Kidney capillary endothelial cell (primary cell): ENCODE measurements at regions not wholly inside any gene's neighbourhood (a gene's known extent, or its start where the extent isn't known, plus 50 kb on each side); places are given as distances from the start of the nearest gene placed in this dataset.
"Not testable (repeated sequence)": the region's sequence is repeated elsewhere in the genome, so short reads cannot be mapped to it uniquely, and the experiment has no call there.

Experiments
- DNase-seq: peaks from one replicate; pipeline ENCODE4 v3.0.0-alpha.2; 2018; ENCODE audit warnings: low spot score

- DNase-seq, result no peak
Observed at GRCh38 chr11:29627541-29627940, 389.3 kb downstream of the KCNA4 start.

- no peak for DNase-seq
Observed at GRCh38 chr11:29623144-29623722, 393.6 kb downstream of the KCNA4 start.

- DNase-seq, result no peak
Observed at GRCh38 chr11:29616611-29617010, 400.2 kb downstream of the KCNA4 start.

- no peak for DNase-seq
Observed at GRCh38 chr11:29612423-29612822, 404.4 kb downstream of the KCNA4 start.

DNA sequence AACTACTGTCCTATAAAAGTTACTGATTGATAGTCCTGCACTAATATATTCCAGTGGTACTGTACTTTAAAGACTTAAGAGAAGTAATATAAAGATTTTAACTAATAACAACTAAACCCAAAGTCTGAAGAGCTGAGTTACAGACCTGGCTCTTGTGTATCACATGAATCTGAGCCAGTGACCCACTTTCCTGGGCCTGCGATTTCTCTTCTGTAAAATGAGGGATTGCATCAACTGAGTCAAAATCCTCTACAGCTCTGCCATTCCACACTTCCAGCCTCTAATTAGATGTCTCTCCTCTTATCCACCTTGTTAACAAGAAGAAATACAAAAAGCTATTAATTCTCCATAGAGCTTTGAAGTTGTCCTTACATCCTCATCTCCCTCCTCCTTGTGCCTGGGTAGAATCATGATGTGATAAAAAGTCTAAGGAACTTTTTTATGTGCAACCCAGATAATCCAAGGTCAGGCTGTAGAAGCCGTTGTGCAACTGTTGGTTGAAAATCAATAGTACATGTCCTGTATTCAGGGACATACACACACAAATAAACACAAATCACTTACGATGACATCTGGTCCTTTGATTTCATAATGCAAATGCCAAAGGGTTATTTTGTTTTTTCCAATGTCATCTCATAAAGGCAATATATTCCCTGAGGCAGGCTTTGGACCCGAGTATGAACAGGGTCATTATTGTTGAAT lies 410.3 kb downstream of the KCNA4 start:
- no peak for DNase-seq

DNA sequence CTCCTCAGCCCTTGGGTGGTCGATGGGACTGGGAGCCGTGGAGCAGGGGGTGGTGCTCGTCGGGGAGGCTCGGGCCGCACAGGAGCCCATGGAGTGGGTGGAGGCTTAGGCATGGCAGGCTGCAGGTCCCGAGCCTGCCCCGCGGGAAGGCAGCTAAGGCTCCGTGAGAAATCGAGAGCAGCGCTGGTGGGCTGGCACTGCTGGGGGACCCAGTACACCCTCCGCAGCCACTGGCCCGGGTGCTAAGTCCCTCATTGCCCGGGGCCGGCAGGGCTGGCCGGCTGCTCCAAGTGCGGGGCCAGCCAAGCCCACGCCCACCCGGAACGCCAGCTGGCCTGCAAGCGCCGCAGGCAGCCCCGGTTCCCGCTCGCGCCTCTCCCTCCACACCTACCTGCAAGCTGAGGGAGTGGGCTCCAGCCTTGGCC lies 416.7 kb downstream of the KCNA4 start:
- not testable (repeated sequence) for DNase-seq

DNA sequence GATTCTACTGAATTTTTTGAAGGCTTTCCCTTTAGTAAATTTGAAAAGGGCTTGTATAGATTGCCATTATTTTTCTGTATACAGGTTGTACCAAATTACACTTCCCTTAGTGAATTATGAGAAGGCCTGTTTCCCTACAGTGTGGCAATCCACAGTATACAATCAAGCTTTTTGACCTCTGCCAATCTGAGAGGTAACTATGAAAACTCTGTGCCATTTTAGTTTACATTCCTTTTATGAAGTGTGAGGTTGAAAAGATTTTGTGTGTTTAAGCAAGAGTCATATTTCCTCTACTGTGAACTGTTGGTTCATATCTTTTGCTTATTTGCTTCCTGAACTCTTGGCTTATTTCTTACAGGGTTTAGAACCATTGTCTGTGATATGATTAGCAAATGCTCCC lies 432.5 kb downstream of the KCNA4 start:
- no peak for DNase-seq

DNA sequence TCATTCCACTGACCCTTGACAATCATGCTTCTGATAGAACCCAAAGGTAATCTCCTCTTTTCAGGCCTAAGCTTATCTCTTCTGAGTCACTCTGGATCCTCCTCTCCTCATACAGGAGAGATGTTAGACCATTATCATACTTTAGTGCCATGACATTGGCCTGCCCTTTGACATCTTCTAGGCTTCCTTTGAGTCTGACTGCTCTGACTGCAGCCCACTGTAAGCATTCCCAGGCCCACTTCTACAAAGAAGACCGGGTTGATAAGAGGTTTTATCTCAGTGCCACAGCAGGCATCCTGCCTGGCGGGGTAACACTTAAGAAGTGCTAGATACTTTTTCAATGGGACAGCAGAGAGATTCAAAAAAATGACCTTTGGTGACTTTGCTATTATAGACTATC lies 438.0 kb downstream of the KCNA4 start:
- no peak for DNase-seq

DNA sequence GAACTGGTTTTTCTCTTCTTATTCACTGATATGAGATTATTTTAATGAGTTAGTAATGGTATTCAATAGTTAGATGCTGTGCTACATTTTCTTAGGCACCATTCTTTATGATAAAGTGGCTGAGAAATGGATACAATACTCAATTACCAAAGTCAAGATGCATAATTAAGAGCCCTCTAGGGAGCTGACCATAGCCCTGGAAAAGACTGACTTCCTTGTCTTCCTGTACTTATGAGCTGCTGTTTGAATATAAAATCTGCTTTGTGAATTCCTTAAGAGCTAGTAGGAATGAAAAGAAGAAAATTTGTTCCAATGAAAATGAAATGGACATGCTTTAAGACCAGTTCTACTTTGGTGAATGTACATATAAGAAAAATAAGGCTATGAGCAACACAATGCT lies 452.3 kb downstream of the KCNA4 start:
- no peak for DNase-seq

DNA sequence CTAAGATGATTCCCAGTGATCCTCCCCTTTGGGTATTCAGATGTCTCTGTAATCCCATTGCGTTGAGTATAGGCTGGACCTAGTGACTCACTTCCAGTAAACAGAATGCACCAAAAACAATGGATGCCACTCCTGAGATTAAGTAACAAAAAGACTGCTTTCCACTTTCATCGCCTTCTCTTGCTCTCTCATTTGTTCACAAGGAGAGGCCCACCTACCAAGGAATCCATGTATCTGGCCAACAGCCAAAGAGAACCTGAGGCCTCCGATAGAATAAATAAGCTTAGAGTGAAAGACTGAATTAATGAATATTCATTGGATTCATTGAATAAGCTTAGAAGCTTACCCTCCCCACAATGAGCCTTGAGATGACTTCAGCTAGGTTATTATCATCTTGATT lies 454.6 kb downstream of the KCNA4 start:
- DNase-seq, result no peak

DNA sequence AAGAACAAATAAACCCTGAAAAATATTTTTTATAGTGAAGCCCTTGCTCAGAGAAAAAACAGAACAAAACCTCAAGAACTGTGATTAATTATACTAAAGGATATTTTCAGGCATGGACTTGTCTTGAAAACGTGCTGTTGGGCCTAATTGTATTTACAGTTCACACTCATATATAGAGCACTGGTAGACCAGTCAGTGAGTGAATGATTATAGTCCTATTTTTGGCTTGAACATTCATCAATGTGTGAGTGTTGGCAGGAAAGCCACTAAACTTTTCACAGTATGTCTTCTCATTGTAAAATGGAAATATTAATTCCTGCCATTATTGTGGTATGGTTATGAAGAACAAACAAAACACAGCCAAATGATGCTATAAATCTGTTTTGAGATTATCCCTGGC lies 462.8 kb downstream of the KCNA4 start:
- no peak for DNase-seq

GRCh38 chr11:29538339-29539036 lies 478.3 kb downstream of the KCNA4 start:
- DNase-seq, result no peak

- DNase-seq, result no peak
Observed at GRCh38 chr11:29534836-29535235, 482.0 kb downstream of the KCNA4 start.

- DNase-seq, result no peak
Observed at GRCh38 chr11:29530961-29531360, 485.9 kb downstream of the KCNA4 start.

DNA sequence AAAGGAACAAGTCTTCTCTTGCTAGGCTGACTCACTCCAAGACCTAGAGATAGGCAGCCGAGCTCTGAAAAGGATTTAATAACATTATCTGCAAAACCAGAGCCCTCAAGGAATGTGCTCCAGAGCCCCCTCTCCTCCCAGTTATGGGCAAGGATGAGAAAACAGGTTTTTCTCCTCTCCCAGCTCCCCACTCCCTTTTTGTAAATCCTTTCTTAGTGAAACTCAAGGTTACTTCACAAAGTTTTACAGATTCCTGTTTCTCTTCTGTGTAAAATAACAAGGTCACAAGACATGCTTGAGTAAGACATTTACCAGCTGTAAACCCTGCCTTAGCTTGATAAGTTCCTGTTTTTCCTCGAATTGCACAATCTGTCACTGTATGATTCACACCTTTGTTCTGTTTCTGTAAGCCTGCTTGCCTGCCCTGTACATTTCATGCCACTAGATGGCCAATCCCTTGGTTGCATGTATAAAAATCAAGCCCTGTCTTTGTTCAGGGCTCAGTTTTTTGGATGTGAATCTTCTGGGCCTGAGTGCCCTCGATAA lies 489.4 kb downstream of the KCNA4 start:
- peak; percentile 63 for DNase-seq

DNA sequence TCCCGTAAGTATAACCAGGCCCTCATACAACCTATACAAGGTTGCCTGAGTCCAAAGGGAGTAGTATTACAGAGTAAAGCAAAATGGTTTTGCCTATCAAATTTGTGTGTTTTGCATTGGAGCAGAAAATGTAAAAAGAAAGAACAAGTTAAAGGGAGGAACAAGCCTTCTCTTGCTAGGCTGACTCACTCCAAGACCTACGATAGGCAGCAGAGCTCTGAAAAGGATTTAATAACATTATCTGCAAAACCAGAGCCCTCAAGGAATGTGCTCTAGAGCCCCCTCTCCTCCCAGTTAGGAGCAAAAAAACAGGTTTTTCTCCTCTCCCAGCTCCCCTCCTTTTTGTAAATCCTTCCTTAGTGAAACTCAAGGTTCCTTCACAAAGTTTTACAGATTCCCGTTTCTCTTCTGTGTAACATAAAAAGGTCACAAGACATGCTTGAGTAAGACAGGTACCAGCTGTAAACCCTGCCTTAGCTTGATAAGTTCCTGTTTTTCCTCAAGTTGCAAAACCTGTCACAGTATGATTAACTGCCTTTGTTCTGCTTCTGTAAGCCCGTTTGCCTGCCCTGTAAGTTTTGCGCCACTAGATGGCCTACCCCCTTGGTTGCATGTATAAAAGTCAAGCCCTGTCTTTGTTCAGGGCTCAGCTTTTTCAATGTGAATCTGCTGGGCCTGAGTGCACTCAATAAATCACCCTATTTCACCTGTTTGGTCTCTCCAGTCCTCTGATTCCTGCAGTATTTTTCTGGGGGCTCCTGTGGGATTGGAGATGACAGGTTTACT lies 498.2 kb downstream of the KCNA4 start:
- DNase-seq, result no peak

DNA sequence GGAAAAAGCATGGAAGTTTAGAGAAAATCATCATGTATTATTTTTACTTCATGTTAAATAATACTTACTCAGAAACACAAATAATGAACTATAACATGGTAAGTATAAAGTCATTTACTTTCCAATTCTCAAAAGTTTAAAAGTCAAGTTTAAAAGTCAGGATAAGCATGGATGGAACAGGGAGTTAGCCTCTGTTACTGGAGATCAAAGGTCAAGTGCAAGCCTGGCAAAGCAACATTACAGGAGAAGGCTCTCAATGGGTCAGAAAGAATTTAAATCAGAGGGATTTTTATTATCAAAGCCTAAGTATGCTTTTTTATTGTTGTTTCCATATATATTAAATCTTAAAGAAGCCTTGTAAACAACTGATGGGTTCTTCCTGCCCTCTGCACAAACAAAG lies 505.4 kb downstream of the KCNA4 start:
- no peak for DNase-seq

DNA sequence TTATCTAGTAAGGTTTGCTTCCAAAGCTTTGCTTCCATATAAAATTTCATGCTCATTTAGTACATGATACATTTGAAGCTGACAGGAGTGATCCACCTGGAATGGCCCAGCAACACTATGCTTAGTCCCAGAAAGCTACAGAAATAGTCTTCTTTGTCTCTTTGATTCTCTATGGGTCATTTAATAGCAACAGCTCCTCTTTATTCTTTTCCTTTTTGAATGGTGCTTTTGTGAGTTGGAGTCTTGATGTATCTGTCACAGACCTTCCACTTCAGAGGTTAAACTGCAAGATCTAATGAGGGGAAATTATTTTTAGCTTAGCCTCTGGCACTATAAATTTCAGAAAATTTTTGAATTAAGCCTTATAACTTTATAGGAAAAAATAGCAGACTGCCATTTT lies 509.5 kb downstream of the KCNA4 start:
- no peak for DNase-seq

DNA sequence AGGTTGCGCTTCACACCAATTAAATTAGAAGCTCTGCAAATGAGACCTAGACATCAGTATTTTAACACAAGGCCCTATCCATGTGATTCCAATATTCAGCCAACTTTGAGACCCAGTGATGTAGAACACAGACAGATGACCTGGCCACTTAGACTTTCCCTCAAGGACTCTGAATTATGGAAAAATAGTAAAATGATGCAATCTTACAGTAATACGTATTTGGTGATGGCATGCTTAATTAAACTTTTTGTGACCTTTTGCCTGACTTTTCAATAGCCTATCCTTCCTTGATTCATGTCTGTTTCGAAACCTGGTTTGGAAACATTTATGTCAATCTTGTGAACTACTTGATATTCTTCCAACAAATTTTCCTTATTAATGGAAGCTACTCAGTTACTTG lies 521.2 kb downstream of the KCNA4 start:
- DNase-seq, result no peak

DNA sequence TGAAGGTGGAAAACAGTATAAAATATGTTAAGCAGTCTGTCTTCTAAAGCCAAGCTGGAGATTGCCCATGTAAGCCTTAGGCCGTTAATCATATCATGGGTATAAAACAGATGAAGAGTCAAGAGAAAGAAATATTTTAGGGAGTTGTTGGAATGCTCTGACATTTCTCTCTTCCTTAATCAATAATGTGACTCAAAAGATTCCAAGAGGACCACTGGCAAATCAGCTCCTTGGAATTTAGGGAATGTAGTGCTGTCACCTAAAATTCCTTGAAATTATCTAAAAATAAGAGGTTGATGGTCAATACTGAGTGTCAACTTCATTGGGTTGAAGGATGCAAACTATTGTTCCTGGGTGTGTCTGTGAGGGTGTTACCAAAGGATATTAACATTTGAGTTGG lies 525.9 kb downstream of the KCNA4 start:
- DNase-seq, result no peak

GRCh38 chr11:29486301-29486700 lies 530.5 kb downstream of the KCNA4 start:
- no peak for DNase-seq

DNA sequence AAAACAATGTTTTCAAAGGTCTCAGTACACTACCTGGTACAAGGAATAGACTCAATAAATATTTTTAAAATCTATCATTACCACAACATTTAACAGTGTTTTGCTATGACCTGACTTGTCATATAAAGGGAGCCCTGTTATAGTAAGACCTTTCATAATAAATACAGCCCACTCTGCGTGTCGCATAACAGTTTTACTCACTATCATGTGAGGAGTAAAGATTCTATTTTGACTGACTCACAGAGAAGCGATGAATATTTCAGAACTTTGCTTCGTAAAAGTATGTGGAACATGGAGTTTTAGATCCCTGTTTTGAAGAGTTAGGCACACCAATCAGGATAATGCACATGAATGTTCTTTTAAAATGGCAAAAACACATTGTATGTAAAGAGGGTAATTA lies 531.2 kb downstream of the KCNA4 start:
- no peak for DNase-seq
